ENCODE measurements at regions not wholly inside any gene's neighbourhood (a gene's known extent, or its start where the extent isn't known, plus 50 kb on each side); places are given as distances from the start of the nearest gene placed in this dataset.

- Histone ChIP-seq H4K8ac (ENCODE audit: low read depth in 2 of 2, low read length in 2 of 2) (no peak overlapping the region), H3K18ac (ENCODE audit: low read depth, low read length) (no peak overlapping the region), H3K36me3 (ENCODE audit: control insufficient read depth, insufficient read depth, low read length) (no peaks in the 10 kb centered on the region), H3K27me3 (ENCODE audit: control insufficient read depth, insufficient read depth, low read length) (no peaks in the 10 kb centered on the region), H3K23ac (ENCODE audit: low read depth, low read length) (no peak overlapping the region), H4K20me1 (ENCODE audit: insufficient read depth, low read length) (no peaks in the 10 kb centered on the region), H3K56ac (ENCODE audit: extremely low read depth, insufficient read depth, low read length) (no peak overlapping the region), H3K4me1 (ENCODE audit: control insufficient read depth, insufficient read depth, low read length) (no peaks in the 10 kb centered on the region), H3K27ac (ENCODE audit: insufficient read depth, low read length) (no peak overlapping the region), H3K14ac (replicated peaks; ENCODE audit: low read depth, low read length) (no peak overlapping the region), H3K4me2 (ENCODE audit: low read depth, low read length) (no peak overlapping the region), H4K5ac (ENCODE audit: low read depth, low read length) (no peak overlapping the region), H2BK15ac (ENCODE audit: low read depth, low read length) (no peak overlapping the region), H3K4ac (ENCODE audit: low read depth, low read length) (no peak overlapping the region), H4K91ac (ENCODE audit: insufficient read depth, low read depth, low read length) (no peak overlapping the region), H3K79me1 (ENCODE audit: low read depth in 1 of 2, low read length in 2 of 2) (no peaks in the 10 kb centered on the region), H3K9me1 (ENCODE audit: insufficient read depth, low read length) (no peaks in the 10 kb centered on the region), H2AK5ac (ENCODE audit: low read depth, low read length) (no peak overlapping the region), H2AK9ac (replicated peaks; ENCODE audit: low read depth, low read length, poor library complexity) (no peak overlapping the region), H2BK120ac (ENCODE audit: low read depth, low read length) (no peak overlapping the region), H3K9ac (ENCODE audit: low read depth, low read length) (no peak overlapping the region), H2BK5ac (ENCODE audit: low read depth, low read length, poor library complexity, severe bottlenecking) (no peak overlapping the region), H2AFZ (replicated peaks; ENCODE audit: low read length, poor library complexity) (no peak overlapping the region), H3K9me3 (ENCODE audit: control insufficient read depth, insufficient read depth, low read length) (peaks cover 2% of the 10 kb centered on the region; the same call in 1 of the 2 replicates), H3K4me3 (ENCODE audit: insufficient read depth, low read depth, low read length) (no peak overlapping the region), H2BK20ac (ENCODE audit: low read depth, low read length) (no peak overlapping the region)
- DNase-seq (no peak), ATAC-seq (ENCODE audit: low read depth) (no peak)
- BruUV-seq (replicated peaks), result no TSS peak
- TF ChIP-seq CTCF (conservative IDR thresholded peaks at IDR 0.05; ENCODE audit: low read depth, low read length), result no peak
- no peak for TF ChIP-seq POLR2A (IDR thresholded peaks at IDR 0.05; ENCODE audit: low read depth, low read length)
- TF ChIP-seq MAZ (IDR thresholded peaks at IDR 0.05; ENCODE audit: borderline replicate concordance, low read depth, low read length), result no peak
- TF ChIP-seq RFX5 (IDR thresholded peaks at IDR 0.05; ENCODE audit: low read depth, low read length), result no peak
- no peak for TF ChIP-seq CHD1 (IDR thresholded peaks at IDR 0.05; ENCODE audit: low read depth, low read length)
- TF ChIP-seq USF2 (IDR thresholded peaks at IDR 0.05; ENCODE audit: low read depth, low read length), result no peak
- TF ChIP-seq NFE2L2 (IDR thresholded peaks at IDR 0.05; ENCODE audit: low read depth, low read length), result no peak
- no peak for TF ChIP-seq RAD21 (IDR thresholded peaks at IDR 0.05; ENCODE audit: low read length)
- TF ChIP-seq SMC3 (IDR thresholded peaks at IDR 0.05; ENCODE audit: low read depth, low read length), result no peak
- TF ChIP-seq CEBPB (IDR thresholded peaks at IDR 0.05; ENCODE audit: low read depth, low read length), result no peak
- no peak for TF ChIP-seq ELK1 (IDR thresholded peaks at IDR 0.05; ENCODE audit: borderline replicate concordance, low read depth, low read length)
- no peak for TF ChIP-seq RCOR1 (IDR thresholded peaks at IDR 0.05; ENCODE audit: insufficient replicate concordance, low read length)
- TF ChIP-seq MAFK (IDR thresholded peaks at IDR 0.05; ENCODE audit: low read depth, low read length), result no peak
- TF ChIP-seq BHLHE40 (IDR thresholded peaks at IDR 0.05; ENCODE audit: low read depth, low read length), result no peak
- no peak for TF ChIP-seq FOS (IDR thresholded peaks at IDR 0.05; ENCODE audit: low read depth, low read length)
- no peak for TF ChIP-seq MXI1 (IDR thresholded peaks at IDR 0.05; ENCODE audit: borderline replicate concordance, low read depth, low read length)
- dilution Hi-C loops (cut with HindIII; ENCODE audit: low sequenced_read_pairs, unreplicated experiment) (no loop called here), in situ Hi-C loops (cut with MboI; ENCODE audit: low sequenced_read_pairs) (no loop called here), intact Hi-C loops (cut with micrococcal nuclease) (no loop called here)
- 46% methylated on average over 5 of the region's 13 CpGs; no CpG with 5 or more reads in 1 of the 2 experiments for WGBS, 2 experiments (ENCODE audit: extremely low coverage in 2 of 2, insufficient read length in 1 of 2)
- ChIA-PET CTCF (no interaction called here), POLR2A (ENCODE audit: unreplicated experiment) (no interaction called here)
These were observed 68.2 kb upstream of the ARRDC4 start for GRCh38 chr15:97892167-97892938.

All from IMR-90 (cell line).